ENCODE measurements at regions not wholly inside any gene's neighbourhood (a gene's known extent, or its start where the extent isn't known, plus 50 kb on each side); places are given as distances from the start of the nearest gene placed in this dataset.
"Not testable (repeated sequence)": the region's sequence is repeated elsewhere in the genome, so short reads cannot be mapped to it uniquely, and the experiment has no call there.

DNA sequence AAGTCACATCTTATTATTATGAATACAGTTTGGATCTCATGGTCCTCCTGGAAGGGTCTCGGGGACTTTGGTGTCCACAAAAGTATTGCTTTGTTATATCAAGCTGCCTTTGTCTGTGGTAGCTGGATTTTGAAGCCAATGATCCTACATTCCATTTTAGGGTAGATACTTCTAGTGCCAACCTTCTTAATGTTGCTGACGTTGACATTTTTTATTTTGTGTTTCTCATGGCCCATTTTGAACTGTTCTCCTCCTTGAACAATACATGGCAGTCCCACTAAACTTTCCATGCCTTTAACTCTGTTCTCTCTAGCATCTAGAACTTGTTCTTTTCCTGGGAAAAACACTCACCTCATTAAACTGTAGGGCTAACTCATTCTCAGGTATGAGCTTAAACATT lies 425.8 kb downstream of the KCTD16 start:
- Mint-ChIP-seq H3K27ac (ENCODE audit: unreplicated experiment) (no peak overlapping the region), H3K27me3 (ENCODE audit: unreplicated experiment) (peaks cover under 1% of the 10 kb centered on the region), H3K4me3 (ENCODE audit: unreplicated experiment) (no peak overlapping the region), H3K36me3 (ENCODE audit: unreplicated experiment) (no peaks in the 10 kb centered on the region), H3K4me1 (ENCODE audit: unreplicated experiment) (no peaks in the 10 kb centered on the region), H3K9me3 (ENCODE audit: unreplicated experiment) (peaks cover 5% of the 10 kb centered on the region)
- no peak for DNase-seq (ENCODE audit: extremely low spot score, unreplicated experiment)
- TF ChIP-seq, protein P1, sequence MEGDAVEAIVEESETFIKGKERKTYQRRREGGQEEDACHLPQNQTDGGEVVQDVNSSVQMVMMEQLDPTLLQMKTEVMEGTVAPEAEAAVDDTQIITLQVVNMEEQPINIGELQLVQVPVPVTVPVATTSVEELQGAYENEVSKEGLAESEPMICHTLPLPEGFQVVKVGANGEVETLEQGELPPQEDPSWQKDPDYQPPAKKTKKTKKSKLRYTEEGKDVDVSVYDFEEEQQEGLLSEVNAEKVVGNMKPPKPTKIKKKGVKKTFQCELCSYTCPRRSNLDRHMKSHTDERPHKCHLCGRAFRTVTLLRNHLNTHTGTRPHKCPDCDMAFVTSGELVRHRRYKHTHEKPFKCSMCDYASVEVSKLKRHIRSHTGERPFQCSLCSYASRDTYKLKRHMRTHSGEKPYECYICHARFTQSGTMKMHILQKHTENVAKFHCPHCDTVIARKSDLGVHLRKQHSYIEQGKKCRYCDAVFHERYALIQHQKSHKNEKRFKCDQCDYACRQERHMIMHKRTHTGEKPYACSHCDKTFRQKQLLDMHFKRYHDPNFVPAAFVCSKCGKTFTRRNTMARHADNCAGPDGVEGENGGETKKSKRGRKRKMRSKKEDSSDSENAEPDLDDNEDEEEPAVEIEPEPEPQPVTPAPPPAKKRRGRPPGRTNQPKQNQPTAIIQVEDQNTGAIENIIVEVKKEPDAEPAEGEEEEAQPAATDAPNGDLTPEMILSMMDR (IDR thresholded peaks at IDR 0.05) = no peak

- H3K27me3 Mint-ChIP-seq (ENCODE audit: unreplicated experiment) = peaks cover 4% of the 10 kb centered on the region
- TF ChIP-seq, protein P1 (IDR thresholded peaks at IDR 0.05) = no peak
- H3K27ac Mint-ChIP-seq (ENCODE audit: unreplicated experiment) = no peak overlapping the region
- no peaks in the 10 kb centered on the region for H3K36me3 Mint-ChIP-seq (ENCODE audit: unreplicated experiment)
- DNase-seq (ENCODE audit: extremely low spot score, unreplicated experiment) = no peak
- no peaks in the 10 kb centered on the region for H3K4me1 Mint-ChIP-seq (ENCODE audit: unreplicated experiment)
- no peak overlapping the region for H3K4me3 Mint-ChIP-seq (ENCODE audit: unreplicated experiment)
- H3K9me3 Mint-ChIP-seq (ENCODE audit: unreplicated experiment) = peaks cover 4% of the 10 kb centered on the region
Measured at GRCh38 chr5:144594919-144595318, 424.2 kb downstream of the KCTD16 start.

DNA sequence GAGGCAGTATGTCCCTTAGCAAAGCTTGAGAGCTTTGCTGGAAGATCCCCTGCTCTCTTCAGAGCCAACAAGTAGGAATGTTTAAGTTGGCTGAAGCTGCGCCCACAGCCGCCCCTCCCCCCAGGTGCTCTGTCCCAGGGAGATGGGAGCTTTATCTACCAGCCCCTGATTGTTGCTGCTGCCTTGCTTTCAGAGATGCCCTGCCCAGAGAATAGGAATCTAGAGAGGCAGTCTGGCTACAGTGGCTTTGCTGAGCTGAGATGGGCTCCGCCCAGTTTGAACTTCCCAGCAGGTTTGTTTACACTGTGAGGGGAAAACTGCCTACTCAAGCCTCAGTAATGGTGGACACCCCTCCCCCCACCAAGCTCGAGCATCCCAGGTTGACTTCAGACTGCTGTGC lies 423.6 kb downstream of the KCTD16 start:
- H3K27me3 Mint-ChIP-seq (ENCODE audit: unreplicated experiment); DNase-seq (ENCODE audit: extremely low spot score, unreplicated experiment); H3K36me3 Mint-ChIP-seq (ENCODE audit: unreplicated experiment); H3K27ac Mint-ChIP-seq (ENCODE audit: unreplicated experiment); H3K4me3 Mint-ChIP-seq (ENCODE audit: unreplicated experiment); H3K4me1 Mint-ChIP-seq (ENCODE audit: unreplicated experiment); H3K9me3 Mint-ChIP-seq (ENCODE audit: unreplicated experiment): not testable (repeated sequence)

DNA sequence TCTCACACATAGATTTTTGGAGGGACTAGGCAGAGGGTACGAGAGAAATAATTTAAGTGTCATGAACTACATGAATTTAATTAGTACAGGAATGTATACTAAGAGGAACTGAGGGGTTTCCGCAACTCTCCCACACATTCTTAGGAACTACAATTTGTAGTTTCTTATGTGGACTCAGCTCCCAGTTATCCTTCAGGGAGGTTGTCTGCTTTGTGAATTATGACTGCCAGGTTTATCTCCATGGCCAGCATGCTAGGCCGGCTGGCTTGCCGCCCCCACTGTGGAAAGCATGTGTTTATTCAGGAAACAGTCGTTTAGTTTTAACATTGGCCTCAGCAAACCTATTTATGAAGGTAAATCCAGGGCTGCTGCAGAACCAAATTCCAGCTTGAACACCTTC lies 415.0 kb downstream of the KCTD16 start:
- no peaks in the 10 kb centered on the region for H3K36me3 Mint-ChIP-seq (ENCODE audit: unreplicated experiment)
- H3K27me3 Mint-ChIP-seq (ENCODE audit: unreplicated experiment) = peaks cover 2% of the 10 kb centered on the region
- TF ChIP-seq, protein P1 (IDR thresholded peaks at IDR 0.05) = no peak
- no peak overlapping the region for H3K27ac Mint-ChIP-seq (ENCODE audit: unreplicated experiment)
- no peak overlapping the region for H3K4me3 Mint-ChIP-seq (ENCODE audit: unreplicated experiment)
- H3K9me3 Mint-ChIP-seq (ENCODE audit: unreplicated experiment) = no peaks in the 10 kb centered on the region
- H3K4me1 Mint-ChIP-seq (ENCODE audit: unreplicated experiment) = no peaks in the 10 kb centered on the region
- no peak for DNase-seq (ENCODE audit: extremely low spot score, unreplicated experiment)

- DNase-seq (ENCODE audit: extremely low spot score, unreplicated experiment) = no peak
- no peaks in the 10 kb centered on the region for H3K9me3 Mint-ChIP-seq (ENCODE audit: unreplicated experiment)
- H3K27me3 Mint-ChIP-seq (ENCODE audit: unreplicated experiment) = peaks cover 2% of the 10 kb centered on the region
- TF ChIP-seq, protein P1 (IDR thresholded peaks at IDR 0.05) = no peak
- no peak overlapping the region for H3K4me3 Mint-ChIP-seq (ENCODE audit: unreplicated experiment)
- H3K4me1 Mint-ChIP-seq (ENCODE audit: unreplicated experiment) = no peaks in the 10 kb centered on the region
- no peaks in the 10 kb centered on the region for H3K36me3 Mint-ChIP-seq (ENCODE audit: unreplicated experiment)
- H3K27ac Mint-ChIP-seq (ENCODE audit: unreplicated experiment) = no peak overlapping the region
Measured at GRCh38 chr5:144583541-144584449, 413.1 kb downstream of the KCTD16 start.
